Liver (tissue), 8 donors: ENCODE measurements at regions not wholly inside any gene's neighbourhood (a gene's known extent, or its start where the extent isn't known, plus 50 kb on each side); places are given as distances from the start of the nearest gene placed in this dataset.

Experiments
- DNase-seq: peaks from one replicate; pipeline ENCODE4 v3.0.0-alpha.2; 2017; ENCODE audit warnings: low spot score
- H3K27ac ChIP-seq, 2 donors: one replicate each; pipeline ENCODE4 v1.7.0; 2013; ENCODE audit warnings: inconsistent platforms in 2 of 2, low read length in 2 of 2, control low read depth in 1 of 2, low read depth in 1 of 2, mild to moderate bottlenecking in 1 of 2
- H3K27me3 ChIP-seq, 4 donors: one replicate each; pipeline versions ENCODE4 v1.6.1 to v1.7.0; 2013; ENCODE audit warnings: low read length in 3 of 4, inconsistent platforms in 1 of 4, mild to moderate bottlenecking in 1 of 4, moderate library complexity in 1 of 4; ENCODE audit not compliant: control insufficient read depth in 4 of 4, insufficient read depth in 4 of 4
- H3K36me3 ChIP-seq, 4 donors: one replicate each; pipeline versions ENCODE4 v1.6.1 to v1.7.0; 2013; ENCODE audit warnings: low read length in 3 of 4, mild to moderate bottlenecking in 3 of 4, low read depth in 1 of 4, moderate library complexity in 1 of 4; ENCODE audit not compliant: control insufficient read depth in 4 of 4, insufficient read depth in 3 of 4
- H3K4me1 ChIP-seq, 4 donors: one replicate each; pipeline versions ENCODE4 v1.6.1 to v1.7.0; 2013; ENCODE audit warnings: low read length in 3 of 4, mild to moderate bottlenecking in 3 of 4, moderate library complexity in 1 of 4; ENCODE audit not compliant: control insufficient read depth in 4 of 4, insufficient read depth in 4 of 4
- H3K4me3 ChIP-seq, 3 donors: one replicate each; pipeline versions ENCODE4 v1.6.1 to v1.7.0; 2013; ENCODE audit warnings: low read length in 3 of 3, control low read depth in 1 of 3, low read depth in 1 of 3, mild to moderate bottlenecking in 1 of 3
- H3K9ac ChIP-seq, 2 donors: one replicate each; pipeline ENCODE4 v1.7.0; 2013; ENCODE audit warnings: low read length in 2 of 2, mild to moderate bottlenecking in 2 of 2, moderate library complexity in 2 of 2, control low read depth in 1 of 2, low read depth in 1 of 2
- H3K9me3 ChIP-seq, 4 donors: one replicate each; pipeline versions ENCODE4 v1.6.1 to v1.7.0; 2013; ENCODE audit warnings: low read length in 3 of 4; ENCODE audit not compliant: control insufficient read depth in 4 of 4
- CTCF ChIP-seq: fragments of 150-350 bp; IDR thresholded peaks from 2 replicates; pipeline ENCODE4 v1.5.1; 2017; ENCODE audit warnings: improper control_type of control experiment, low read depth, low read length; ENCODE audit not compliant: missing input control
- FOXA1 ChIP-seq: IDR thresholded peaks from 2 replicates; pipeline ENCODE4 v1.6.1; 2016; ENCODE audit warnings: antibody characterized with exemption
- FOXA2 ChIP-seq: IDR thresholded peaks from 2 replicates; pipeline ENCODE4 v1.6.1; 2016; ENCODE audit warnings: antibody characterized with exemption
- GABPA ChIP-seq, 2 donors: IDR thresholded peaks in 1 of 2; conservative IDR thresholded peaks in 1 of 2; 2 replicates each; pipeline ENCODE4 v1.6.1; 2016; ENCODE audit warnings: antibody characterized with exemption in 2 of 2, mild to moderate bottlenecking in 1 of 2, moderate library complexity in 1 of 2
- HNF4A ChIP-seq, 2 donors: conservative IDR thresholded peaks; 2 replicates each; pipeline ENCODE4 v1.6.1; 2016; ENCODE audit warnings: antibody characterized with exemption in 2 of 2, mild to moderate bottlenecking in 2 of 2
- HNF4G ChIP-seq: IDR thresholded peaks from 2 replicates; pipeline ENCODE4 v1.6.1; 2016; ENCODE audit warnings: antibody characterized with exemption
- JUND ChIP-seq, 2 donors: IDR thresholded peaks; 2 replicates each; pipeline ENCODE4 v1.6.1; 2016; ENCODE audit warnings: antibody characterized with exemption in 2 of 2
- NR2F2 ChIP-seq: IDR thresholded peaks from 2 replicates; pipeline ENCODE4 v1.6.1; 2016; ENCODE audit warnings: antibody characterized with exemption
- RAD21 ChIP-seq, 2 donors: IDR thresholded peaks; 2 replicates each; pipeline ENCODE4 v1.6.1; 2016; ENCODE audit warnings: antibody characterized with exemption in 2 of 2, mild to moderate bottlenecking in 2 of 2
- RXRA ChIP-seq, 2 donors: IDR thresholded peaks; 2 replicates each; pipeline ENCODE4 v1.6.1; 2017 to 2018; ENCODE audit warnings: antibody characterized with exemption in 2 of 2, mild to moderate bottlenecking in 1 of 2
- SP1 ChIP-seq: IDR thresholded peaks from 2 replicates; pipeline ENCODE4 v1.6.1; 2018; ENCODE audit warnings: antibody characterized with exemption, mild to moderate bottlenecking
- TAF1 ChIP-seq: conservative IDR thresholded peaks from 2 replicates; pipeline ENCODE4 v1.6.1; 2016; ENCODE audit warnings: antibody characterized with exemption, mild to moderate bottlenecking
- YY1 ChIP-seq: IDR thresholded peaks from 2 replicates; pipeline ENCODE4 v1.6.1; 2016; ENCODE audit warnings: antibody characterized with exemption, mild to moderate bottlenecking
- ZBTB33 ChIP-seq: IDR thresholded peaks from 2 replicates; pipeline ENCODE4 v1.6.1; 2016; ENCODE audit warnings: antibody characterized with exemption
- WGBS: extraction: QIAGEN DNeasy Blood & Tissue Kit; methylation state at CpG from one replicate; pipeline ENCODE4 v1.1.7; 2013; 5-methylcytosine and 5-hydroxymethylcytosine counted together
- TF ChIP-seq, protein P1 (sequence below): IDR thresholded peaks from 2 replicates; pipeline ENCODE4 v1.6.1; 2016; ENCODE audit warnings: antibody characterized with exemption, mild to moderate bottlenecking
- TF ChIP-seq, protein P2 (sequence below): IDR thresholded peaks from 2 replicates; pipeline ENCODE4 v1.6.1; 2016; ENCODE audit warnings: antibody characterized with exemption
- donor health status: healthy.
- donor health status: healthy.
- donor health status: healthy.
- donor health status: healthy.
- donor health status: healthy.

DNA sequence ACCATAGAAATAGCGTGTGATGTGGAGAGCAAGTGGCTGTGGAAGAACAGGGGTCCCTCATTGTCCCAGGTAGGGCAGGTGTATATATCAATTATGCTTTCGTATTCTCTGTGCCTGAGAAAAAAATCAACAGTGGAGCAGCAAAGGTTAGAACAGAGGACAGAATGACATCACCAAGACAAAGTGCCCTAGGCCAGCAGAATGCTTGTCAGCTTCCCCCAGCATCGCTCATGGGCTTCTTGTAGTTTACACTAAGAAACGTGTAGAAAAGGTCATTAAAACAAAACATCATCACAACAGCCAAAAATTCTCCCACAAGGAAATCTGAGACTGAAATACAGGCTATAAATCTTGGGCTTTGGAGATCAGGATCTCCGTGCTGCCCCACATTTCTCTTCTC is 288.0 kb downstream of the TDRD15 start:
- Histone ChIP-seq H3K27ac (no peak overlapping the region), H3K4me1 (no peaks in the 10 kb centered on the region), H3K9me3 (peaks cover 0 to 3% (median 0%) of the 10 kb centered on the region in 4 donors), H3K4me3 (no peak overlapping the region), H3K36me3 (no peaks in the 10 kb centered on the region), H3K27me3 (no peaks in the 10 kb centered on the region), H3K9ac (no peak overlapping the region)
- no peak for DNase-seq
- 70% methylated on average over 5 of the region's 5 CpGs for WGBS
- TF ChIP-seq, protein P1, sequence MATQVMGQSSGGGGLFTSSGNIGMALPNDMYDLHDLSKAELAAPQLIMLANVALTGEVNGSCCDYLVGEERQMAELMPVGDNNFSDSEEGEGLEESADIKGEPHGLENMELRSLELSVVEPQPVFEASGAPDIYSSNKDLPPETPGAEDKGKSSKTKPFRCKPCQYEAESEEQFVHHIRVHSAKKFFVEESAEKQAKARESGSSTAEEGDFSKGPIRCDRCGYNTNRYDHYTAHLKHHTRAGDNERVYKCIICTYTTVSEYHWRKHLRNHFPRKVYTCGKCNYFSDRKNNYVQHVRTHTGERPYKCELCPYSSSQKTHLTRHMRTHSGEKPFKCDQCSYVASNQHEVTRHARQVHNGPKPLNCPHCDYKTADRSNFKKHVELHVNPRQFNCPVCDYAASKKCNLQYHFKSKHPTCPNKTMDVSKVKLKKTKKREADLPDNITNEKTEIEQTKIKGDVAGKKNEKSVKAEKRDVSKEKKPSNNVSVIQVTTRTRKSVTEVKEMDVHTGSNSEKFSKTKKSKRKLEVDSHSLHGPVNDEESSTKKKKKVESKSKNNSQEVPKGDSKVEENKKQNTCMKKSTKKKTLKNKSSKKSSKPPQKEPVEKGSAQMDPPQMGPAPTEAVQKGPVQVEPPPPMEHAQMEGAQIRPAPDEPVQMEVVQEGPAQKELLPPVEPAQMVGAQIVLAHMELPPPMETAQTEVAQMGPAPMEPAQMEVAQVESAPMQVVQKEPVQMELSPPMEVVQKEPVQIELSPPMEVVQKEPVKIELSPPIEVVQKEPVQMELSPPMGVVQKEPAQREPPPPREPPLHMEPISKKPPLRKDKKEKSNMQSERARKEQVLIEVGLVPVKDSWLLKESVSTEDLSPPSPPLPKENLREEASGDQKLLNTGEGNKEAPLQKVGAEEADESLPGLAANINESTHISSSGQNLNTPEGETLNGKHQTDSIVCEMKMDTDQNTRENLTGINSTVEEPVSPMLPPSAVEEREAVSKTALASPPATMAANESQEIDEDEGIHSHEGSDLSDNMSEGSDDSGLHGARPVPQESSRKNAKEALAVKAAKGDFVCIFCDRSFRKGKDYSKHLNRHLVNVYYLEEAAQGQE: no peak
- TF ChIP-seq JUND (IDR thresholded peaks at IDR 0.05): no peak
- TF ChIP-seq HNF4A (conservative IDR thresholded peaks at IDR 0.05): no peak
- TF ChIP-seq FOXA1: no peak
- TF ChIP-seq CTCF: no peak
- no peak for TF ChIP-seq YY1
- no peak for TF ChIP-seq FOXA2
- TF ChIP-seq TAF1: no peak
- no peak for TF ChIP-seq RAD21 (IDR thresholded peaks at IDR 0.05)
- TF ChIP-seq, protein P2, sequence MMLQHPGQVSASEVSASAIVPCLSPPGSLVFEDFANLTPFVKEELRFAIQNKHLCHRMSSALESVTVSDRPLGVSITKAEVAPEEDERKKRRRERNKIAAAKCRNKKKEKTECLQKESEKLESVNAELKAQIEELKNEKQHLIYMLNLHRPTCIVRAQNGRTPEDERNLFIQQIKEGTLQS: no peak
- TF ChIP-seq RXRA (IDR thresholded peaks at IDR 0.05): no peak
- TF ChIP-seq ZBTB33: no peak
- TF ChIP-seq SP1: no peak
- no peak for TF ChIP-seq NR2F2
- no peak for TF ChIP-seq HNF4G
- TF ChIP-seq GABPA (IDR thresholded peaks at IDR 0.05 in 1 of 2, conservative IDR thresholded peaks at IDR 0.05 in 1 of 2): no peak

DNA sequence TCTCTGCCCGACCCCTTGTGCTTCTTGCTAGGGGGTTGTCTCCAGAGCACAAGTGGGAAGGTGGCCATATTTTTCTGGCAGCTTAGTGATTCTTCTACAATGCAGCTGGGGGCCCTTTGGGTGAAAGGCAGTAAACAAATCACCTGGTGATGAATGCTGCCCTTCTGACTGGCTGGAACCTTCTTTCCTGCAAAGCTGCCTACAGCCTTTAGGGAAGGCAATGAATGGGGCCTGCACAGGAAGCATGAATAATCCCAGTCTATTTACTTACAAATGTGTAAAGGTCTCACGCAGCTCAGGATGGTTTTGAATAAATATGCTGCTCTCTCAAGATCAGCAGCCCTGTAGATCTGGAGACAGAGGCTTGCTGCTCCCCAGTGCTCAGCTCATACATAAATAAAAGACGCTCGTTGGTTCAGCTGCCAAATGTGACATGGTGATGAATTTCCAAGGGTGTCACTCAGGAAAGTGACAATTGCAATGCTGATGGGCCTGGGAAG is 289.2 kb downstream of the TDRD15 start:
- H3K9ac ChIP-seq: no peak overlapping the region
- H3K4me3 ChIP-seq: no peak overlapping the region
- TF ChIP-seq FOXA2 (no peak), TAF1 (no peak), GABPA (IDR thresholded peaks at IDR 0.05 in 1 of 2, conservative IDR thresholded peaks at IDR 0.05 in 1 of 2) (no peak), JUND (IDR thresholded peaks at IDR 0.05) (no peak), HNF4G (no peak), RXRA (IDR thresholded peaks at IDR 0.05) (no peak), HNF4A (conservative IDR thresholded peaks at IDR 0.05) (no peak)
- TF ChIP-seq, protein P1: no peak
- TF ChIP-seq, protein P2: no peak
- H3K36me3 ChIP-seq: no peaks in the 10 kb centered on the region
- no peak overlapping the region for H3K27ac ChIP-seq
- no peak for DNase-seq
- H3K9me3 ChIP-seq: peaks cover 0 to 3% (median 0%) of the 10 kb centered on the region in 4 donors
- no peaks in the 10 kb centered on the region for H3K27me3 ChIP-seq
- WGBS: 88% methylated on average over 4 of the region's 4 CpGs
- H3K4me1 ChIP-seq: no peaks in the 10 kb centered on the region
